Pulmonary artery endothelial cell (primary cell): ENCODE measurements at regions not wholly inside any gene's neighbourhood (a gene's known extent, or its start where the extent isn't known, plus 50 kb on each side); places are given as distances from the start of the nearest gene placed in this dataset.
"Not testable (repeated sequence)": the region's sequence is repeated elsewhere in the genome, so short reads cannot be mapped to it uniquely, and the experiment has no call there.

Experiments
- DNase-seq: peaks from one replicate; pipeline ENCODE4 v3.0.0-alpha.2; 2011; ENCODE audit warnings: low read depth, low spot score

DNA sequence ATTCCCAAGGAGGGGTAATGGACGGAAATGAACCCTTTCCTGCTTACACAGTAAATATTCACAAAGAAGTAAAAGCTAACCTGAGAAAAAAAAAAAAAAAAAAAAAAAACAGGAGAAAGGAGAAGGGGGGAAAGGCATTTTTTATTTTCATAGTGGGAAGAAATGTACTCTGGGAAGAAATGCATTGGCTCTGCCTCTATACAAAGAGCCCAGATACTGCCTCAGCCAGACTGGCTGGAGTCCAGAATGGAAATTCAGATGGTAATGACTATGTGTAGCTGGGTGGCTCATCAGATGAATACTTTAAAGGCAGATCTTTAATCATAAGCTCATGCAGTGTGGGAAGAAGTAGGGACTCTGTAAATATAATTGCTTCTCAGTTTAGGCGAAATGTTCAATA is 124.9 kb upstream of the ZNF608 start:
- no peak for DNase-seq

DNA sequence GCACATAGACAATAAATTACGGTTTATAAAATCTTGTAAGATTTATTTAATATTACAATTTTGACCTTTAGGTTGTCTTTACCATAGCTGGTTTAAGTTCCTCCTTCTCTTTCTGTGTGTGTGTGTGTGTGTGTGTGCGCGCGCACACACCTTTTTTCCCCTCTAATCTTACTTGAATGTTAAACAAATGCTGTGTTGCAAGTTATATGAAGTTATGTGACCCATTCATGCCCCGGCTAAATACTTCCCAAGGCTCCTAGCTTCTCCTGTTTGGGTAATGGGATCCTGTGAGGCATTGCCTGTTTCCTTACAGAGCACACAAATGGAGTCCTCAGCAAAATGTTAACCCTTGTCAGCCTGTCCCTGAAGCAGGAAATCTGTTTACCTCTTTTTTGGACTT is 125.6 kb upstream of the ZNF608 start:
- no peak for DNase-seq

- no peak for DNase-seq
These were observed 126.2 kb upstream of the ZNF608 start for GRCh38 chr5:124872615-124873014.

DNA sequence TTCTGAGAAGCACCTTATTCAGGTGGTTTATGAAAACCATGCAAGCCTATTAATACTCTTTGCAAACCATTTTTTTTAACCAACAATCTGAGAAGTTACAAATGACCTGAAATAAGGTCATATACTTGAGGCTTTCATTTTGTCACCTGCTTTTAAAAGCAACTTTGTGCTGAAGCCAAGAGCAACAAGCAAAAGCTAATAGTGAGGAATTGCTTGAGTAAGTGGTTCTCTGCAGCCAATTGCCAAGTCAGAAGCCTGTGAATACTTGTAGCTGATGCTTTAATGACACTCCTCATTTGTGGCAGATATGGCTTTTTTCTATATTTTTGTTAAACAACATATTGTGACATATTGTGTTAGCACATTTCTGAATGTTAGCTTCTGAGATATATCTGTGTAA is 126.7 kb upstream of the ZNF608 start:
- no peak for DNase-seq

DNA sequence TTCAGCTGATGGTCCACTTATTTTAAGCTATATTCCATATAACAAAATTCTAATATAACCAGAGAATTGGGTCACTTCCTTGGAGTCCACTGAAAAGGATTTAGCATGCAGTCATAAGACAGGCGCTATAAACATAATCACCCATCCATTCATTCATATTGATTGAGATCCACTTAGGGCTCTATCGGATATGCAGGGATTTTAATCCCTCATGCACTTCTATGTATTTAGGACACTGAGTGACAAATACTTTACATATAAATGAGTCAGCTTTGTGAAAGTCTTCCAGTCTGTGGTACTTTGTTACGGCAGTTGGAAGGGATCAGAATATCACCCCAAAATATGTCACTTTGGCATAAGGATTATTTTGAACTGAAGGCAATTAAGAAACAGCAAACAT is 127.3 kb upstream of the ZNF608 start:
- no peak for DNase-seq

GRCh38 chr5:124876566-124876965 is 130.1 kb upstream of the ZNF608 start:
- DNase-seq = no peak

DNA sequence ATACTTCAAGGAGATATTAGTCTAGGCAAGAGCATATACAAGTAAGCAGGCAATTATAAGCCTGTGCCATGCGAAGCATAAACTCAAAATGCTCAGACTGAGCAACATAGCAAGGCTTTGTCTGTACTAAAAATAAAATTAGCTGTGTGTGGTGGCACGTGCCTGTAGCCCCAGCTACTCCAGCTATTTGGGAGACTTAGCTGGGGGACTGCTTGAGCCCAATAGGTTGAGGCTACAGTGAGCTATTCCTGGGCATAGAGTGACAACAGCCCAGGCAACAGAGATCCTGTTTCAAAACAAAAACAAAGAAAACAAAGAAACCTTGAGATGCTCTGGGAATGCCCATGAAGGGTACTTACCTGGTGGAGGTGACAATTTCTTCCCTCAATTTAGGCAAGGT is 130.5 kb upstream of the ZNF608 start:
- no peak for DNase-seq

- no peak for DNase-seq
These were observed 131.2 kb upstream of the ZNF608 start for GRCh38 chr5:124877501-124878146.

DNA sequence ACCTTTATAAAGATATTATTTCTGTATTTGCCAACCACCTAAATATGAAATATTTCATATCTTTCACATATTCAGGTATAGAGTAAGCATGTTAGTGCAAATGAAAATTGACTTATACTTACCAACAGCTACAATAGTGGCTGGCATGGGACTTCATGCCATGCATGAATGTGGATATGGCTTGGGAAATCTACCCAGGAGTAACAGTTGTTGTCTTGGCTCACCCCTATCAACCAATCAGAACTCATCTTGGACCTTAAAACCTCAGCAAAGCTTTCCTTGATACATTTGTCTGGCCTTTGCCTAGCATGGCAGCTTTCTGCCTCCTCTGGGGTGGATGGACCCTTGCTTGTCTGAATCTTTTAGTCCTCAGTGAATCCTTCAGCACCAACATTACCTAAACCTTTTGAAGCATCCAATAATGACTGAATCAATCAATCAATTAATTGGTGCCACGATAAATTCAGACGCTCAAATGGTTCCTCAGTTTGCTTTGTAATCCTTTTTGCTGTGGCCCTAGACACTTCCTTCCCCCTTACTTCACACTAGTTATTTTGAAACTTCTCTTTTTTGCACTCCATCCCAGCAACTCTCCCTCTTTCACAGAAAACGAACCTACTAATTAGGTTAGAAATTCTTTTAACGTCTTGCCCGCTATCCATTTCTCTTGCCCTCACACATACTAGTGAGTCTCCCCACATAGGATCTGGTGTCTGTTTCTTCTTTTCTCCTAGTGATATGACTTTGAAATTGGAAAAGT is 132.3 kb upstream of the ZNF608 start:
- no peak for DNase-seq

DNA sequence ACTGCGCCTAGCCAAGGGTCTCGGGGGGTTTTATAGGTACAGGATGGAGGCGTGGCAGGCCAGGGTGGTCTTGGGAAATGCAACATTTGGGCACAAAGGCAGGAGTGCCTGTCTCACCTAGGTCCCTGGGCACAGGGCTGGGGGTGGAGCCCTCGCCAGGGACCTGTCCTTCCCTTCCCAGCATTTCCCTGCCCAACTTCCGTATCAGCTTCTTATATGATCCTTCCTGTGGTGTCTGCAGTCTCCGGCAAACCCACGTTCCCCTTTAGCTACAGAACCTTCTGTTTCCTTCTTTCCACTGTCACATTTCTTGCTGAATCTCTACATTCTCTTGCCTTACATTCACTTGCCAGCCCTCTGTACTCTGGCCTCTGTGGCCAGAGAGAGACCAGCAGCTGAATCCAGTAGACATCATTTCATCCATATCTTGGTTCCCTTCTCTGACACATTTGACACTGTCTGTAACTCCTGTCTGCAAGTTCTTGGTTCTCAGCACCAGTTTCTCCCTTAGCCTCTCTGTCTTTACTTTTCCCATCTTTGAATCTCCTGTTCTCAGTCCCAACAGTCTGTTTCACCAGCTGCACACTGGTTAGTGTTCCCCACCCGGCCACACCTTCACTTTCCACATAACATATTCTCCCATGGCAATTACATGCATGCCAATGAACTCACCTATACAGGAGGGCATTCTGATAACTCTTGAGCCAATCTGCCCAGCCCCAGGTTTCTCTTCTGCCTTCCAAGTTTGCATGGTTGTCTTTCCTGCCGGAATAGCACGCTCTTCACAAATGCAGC is 134.7 kb upstream of the ZNF608 start:
- no peak for DNase-seq

DNA sequence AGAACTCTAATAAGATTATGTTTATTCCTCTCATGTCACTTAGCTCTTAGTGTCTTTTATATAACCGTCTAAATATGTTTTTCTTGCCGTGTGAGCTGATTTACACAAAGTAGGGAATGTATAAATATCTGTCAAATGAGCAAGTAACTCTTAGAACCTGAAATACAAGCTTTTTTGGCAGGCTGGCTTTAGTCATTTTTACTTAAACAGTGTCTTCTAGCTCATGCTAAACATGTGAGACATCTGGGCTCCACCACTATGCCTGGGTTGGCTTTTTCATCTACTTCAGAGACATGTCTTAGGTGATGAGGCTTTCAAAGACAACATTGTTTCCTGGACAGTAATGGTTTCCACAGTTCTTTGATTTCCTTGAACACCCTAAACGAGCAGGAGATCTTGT is 137.2 kb upstream of the ZNF608 start:
- DNase-seq = no peak

- DNase-seq = no peak
These were observed 137.7 kb upstream of the ZNF608 start for GRCh38 chr5:124884114-124884513.

GRCh38 chr5:124885490-124885889 is 139.1 kb upstream of the ZNF608 start:
- no peak for DNase-seq

GRCh38 chr5:124887223-124887622 is 140.8 kb upstream of the ZNF608 start:
- DNase-seq = no peak

- DNase-seq = no peak
These were observed 141.6 kb upstream of the ZNF608 start for GRCh38 chr5:124888050-124888506.

DNA sequence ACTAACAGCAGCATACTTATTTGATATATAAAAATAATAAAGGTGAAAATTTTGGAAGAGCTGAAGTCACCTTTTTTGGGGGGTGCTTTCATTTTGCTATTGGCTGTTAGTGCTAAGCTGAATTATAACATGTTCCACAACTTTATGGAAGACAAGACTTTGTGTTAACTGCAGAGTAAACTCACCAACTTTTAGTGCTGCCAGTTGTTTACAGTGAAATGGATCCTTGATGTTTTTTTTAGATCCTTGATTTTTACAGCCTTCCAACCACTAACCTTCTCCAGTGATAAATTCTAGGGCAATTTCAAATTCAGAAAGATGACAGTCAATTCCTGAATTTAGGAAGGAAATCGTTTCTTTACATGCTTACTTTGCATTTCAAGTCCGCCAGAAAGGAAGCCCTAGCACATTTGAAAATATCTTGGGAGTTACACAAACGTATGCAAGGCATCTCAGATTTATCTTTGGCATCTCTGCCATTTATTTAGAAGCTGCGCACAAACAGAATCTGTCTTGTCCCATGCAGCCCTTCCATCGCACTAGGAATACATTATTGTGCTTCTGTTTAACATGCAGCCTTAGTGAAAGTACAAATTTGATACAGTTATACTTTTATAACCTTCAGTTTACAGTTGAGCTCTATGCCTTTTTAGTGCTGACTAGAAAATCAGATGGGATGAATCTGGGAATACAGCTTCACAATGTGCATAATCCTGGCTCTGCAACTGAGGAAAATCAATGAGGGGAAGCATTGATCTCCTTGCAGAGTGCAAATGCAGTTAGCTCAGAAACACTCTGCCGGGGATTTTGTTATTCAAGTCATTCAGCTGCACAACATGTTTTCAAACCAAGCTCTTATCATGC is 142.4 kb upstream of the ZNF608 start:
- DNase-seq = no peak

- DNase-seq = no peak
These were observed 143.0 kb upstream of the ZNF608 start for GRCh38 chr5:124889486-124889825.

GRCh38 chr5:124889850-124890249 is 143.4 kb upstream of the ZNF608 start:
- no peak for DNase-seq

DNA sequence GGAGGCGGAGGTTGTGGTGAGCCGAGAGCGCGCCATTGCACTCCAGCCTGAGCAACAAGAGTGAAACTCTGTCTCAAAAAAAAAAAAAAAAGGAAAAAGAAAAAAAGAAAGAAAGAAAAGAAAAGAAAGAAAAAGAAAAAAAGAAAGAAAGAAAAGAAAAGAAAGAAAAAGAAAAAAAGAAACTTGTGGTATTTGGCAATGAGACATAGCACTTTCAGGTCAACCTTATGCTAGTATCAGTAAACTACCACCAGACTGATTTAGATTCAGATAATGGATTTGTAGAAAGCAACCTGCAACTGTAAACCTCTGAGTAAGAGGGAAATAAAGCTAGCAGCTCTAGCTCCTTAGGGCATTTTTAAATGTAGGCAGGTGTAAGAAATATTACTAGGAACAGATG is 144.0 kb upstream of the ZNF608 start:
- DNase-seq = not testable (repeated sequence)

DNA sequence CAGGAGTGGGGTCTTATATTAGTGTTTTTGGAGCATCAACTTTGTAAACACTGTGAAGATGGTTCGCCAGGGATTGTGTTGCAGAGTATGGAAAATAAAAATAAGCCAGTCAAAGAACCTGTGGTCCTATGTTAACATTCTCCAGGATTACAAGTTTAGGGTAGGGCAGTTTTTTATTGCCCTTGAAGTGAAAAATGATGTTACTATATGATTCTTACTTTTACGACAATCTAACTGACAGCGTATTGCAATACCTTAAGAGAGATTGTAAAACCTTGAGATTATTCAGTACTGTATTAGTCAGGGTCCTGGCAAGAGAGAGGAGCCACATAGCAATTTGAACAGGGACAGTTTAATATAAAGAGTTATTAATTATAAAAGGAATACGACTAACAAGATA is 144.7 kb upstream of the ZNF608 start:
- DNase-seq = no peak

GRCh38 chr5:124892185-124892848 is 145.9 kb upstream of the ZNF608 start:
- DNase-seq = no peak
